ENCODE measurements at regions not wholly inside any gene's neighbourhood (a gene's known extent, or its start where the extent isn't known, plus 50 kb on each side); places are given as distances from the start of the nearest gene placed in this dataset.

DNA sequence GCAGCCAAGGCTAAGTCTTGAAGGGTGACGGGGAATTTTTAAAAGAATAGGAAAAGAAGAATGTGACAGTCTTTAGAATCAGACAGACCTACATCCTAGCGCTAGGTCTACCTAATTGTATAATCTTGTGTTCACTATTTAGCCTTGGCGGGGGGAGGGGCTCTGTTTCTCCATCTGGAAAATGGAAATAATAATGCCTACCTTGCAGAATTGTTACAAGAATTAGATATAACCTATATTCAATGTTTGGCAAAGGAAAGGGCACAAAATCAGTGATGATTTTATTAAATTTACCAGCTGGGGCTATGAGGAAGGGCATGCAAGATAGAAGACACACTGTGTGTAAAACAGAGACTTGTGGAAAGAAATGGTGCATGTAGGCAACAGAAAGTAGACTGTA lies 154.8 kb downstream of the ZBTB18 start:
- TF ChIP-seq, protein P1, sequence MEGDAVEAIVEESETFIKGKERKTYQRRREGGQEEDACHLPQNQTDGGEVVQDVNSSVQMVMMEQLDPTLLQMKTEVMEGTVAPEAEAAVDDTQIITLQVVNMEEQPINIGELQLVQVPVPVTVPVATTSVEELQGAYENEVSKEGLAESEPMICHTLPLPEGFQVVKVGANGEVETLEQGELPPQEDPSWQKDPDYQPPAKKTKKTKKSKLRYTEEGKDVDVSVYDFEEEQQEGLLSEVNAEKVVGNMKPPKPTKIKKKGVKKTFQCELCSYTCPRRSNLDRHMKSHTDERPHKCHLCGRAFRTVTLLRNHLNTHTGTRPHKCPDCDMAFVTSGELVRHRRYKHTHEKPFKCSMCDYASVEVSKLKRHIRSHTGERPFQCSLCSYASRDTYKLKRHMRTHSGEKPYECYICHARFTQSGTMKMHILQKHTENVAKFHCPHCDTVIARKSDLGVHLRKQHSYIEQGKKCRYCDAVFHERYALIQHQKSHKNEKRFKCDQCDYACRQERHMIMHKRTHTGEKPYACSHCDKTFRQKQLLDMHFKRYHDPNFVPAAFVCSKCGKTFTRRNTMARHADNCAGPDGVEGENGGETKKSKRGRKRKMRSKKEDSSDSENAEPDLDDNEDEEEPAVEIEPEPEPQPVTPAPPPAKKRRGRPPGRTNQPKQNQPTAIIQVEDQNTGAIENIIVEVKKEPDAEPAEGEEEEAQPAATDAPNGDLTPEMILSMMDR (IDR thresholded peaks at IDR 0.05): no peak
- TF ChIP-seq POLR2AphosphoS5 (IDR thresholded peaks at IDR 0.05): no peak
